ENCODE measurements at regions not wholly inside any gene's neighbourhood (a gene's known extent, or its start where the extent isn't known, plus 50 kb on each side); places are given as distances from the start of the nearest gene placed in this dataset.

GRCh38 chr13:89752394-89752793 lies 1595.1 kb upstream of the MIR17HG start:
- no peak for TF ChIP-seq EZH2 (IDR thresholded peaks at IDR 0.05)
- no peak for TF ChIP-seq POLR2AphosphoS5 (IDR thresholded peaks at IDR 0.05; ENCODE audit: borderline replicate concordance, low read depth, low read length)
